WTC11 (cell line): ENCODE measurements at regions not wholly inside any gene's neighbourhood (a gene's known extent, or its start where the extent isn't known, plus 50 kb on each side); places are given as distances from the start of the nearest gene placed in this dataset.
A peak's percentile ranks its signal among the peaks of the same experiment; 100 is the strongest.

Experiments used
- ATAC-seq: fragments of 200-7000 bp; cut with Tn5 transposase; 2 replicates; pipeline ENCODE4 v1.10.0; 2021; ENCODE audit warnings: mild to moderate bottlenecking, moderate library complexity
- CTCF ChIA-PET: fragments of 300-600 bp; sonication (Branson Sonifier 250); formaldehyde crosslinking; loops from one replicate; lab custom pipeline; 2021; ENCODE audit warnings: antibody characterized with exemption; lab: Charles Lee
- POLR2A ChIA-PET: fragments of 350-600 bp; sonication (Branson Sonifier 250); formaldehyde crosslinking; loops from one replicate; lab custom pipeline; 2021; ENCODE audit warnings: antibody characterized with exemption; lab: Charles Lee
- DNase-seq: peaks from one replicate; pipeline ENCODE4 v3.0.0; 2021; ENCODE audit warnings: low spot score
- H3K27ac Mint-ChIP-seq: 2 replicates; pipeline ENCODE4 v1.8.0; 2021; ENCODE audit warnings: mixed read lengths
- H3K27me3 Mint-ChIP-seq: 2 replicates; pipeline ENCODE4 v1.8.0; 2021; ENCODE audit warnings: low read depth, mild to moderate bottlenecking, moderate library complexity, mixed read lengths
- H3K36me3 Mint-ChIP-seq: 2 replicates; pipeline ENCODE4 v1.8.0; 2021; ENCODE audit warnings: mixed read lengths
- H3K4me1 Mint-ChIP-seq: 2 replicates; pipeline ENCODE4 v1.8.0; 2022; ENCODE audit warnings: mixed read lengths
- H3K4me3 Mint-ChIP-seq: 2 replicates; pipeline ENCODE4 v1.8.0; 2021; ENCODE audit warnings: mild to moderate bottlenecking, moderate library complexity, mixed read lengths
- H3K9me3 Mint-ChIP-seq: 2 replicates; pipeline ENCODE4 v1.8.0; 2021; ENCODE audit warnings: mixed read lengths
- CREB1 ChIP-seq: sonication (generic); formaldehyde crosslinking; IDR thresholded peaks from 2 replicates; pipeline ENCODE4 v1.8.0; 2023; ENCODE audit warnings: mild to moderate bottlenecking, missing genetic modification reagents
- ELF4 ChIP-seq: sonication (generic); formaldehyde crosslinking; IDR thresholded peaks from 2 replicates; pipeline ENCODE4 v1.8.1; 2022; ENCODE audit warnings: low read depth, mild to moderate bottlenecking, moderate library complexity, missing genetic modification reagents
- EMX1 ChIP-seq: fragments of 250-450 bp; sonication (Bioruptor Pico); IDR thresholded peaks from 2 replicates; pipeline ENCODE4 v1.8.0; 2021; ENCODE audit warnings: mild to moderate bottlenecking
- ETV6 ChIP-seq: sonication (generic); formaldehyde crosslinking; IDR thresholded peaks from 2 replicates; pipeline ENCODE4 v1.8.1; 2022; ENCODE audit warnings: mild to moderate bottlenecking, missing genetic modification reagents
- FOXJ3 ChIP-seq: sonication (generic); formaldehyde crosslinking; IDR thresholded peaks from 2 replicates; pipeline ENCODE4 v1.9.0; 2021; ENCODE audit warnings: missing genetic modification reagents, mild to moderate bottlenecking, borderline replicate concordance
- FOXP4 ChIP-seq: sonication (generic); formaldehyde crosslinking; IDR thresholded peaks from 2 replicates; pipeline ENCODE4 v1.8.0; 2022; ENCODE audit warnings: mild to moderate bottlenecking, missing genetic modification reagents
- GABPB1 ChIP-seq: sonication (generic); formaldehyde crosslinking; IDR thresholded peaks from 2 replicates; pipeline ENCODE4 v1.8.1; 2023; ENCODE audit warnings: mild to moderate bottlenecking, missing genetic modification reagents
- JAZF1 ChIP-seq: fragments of 250-450 bp; sonication (Bioruptor Pico); IDR thresholded peaks from 2 replicates; pipeline ENCODE4 v1.9.0; 2021; ENCODE audit warnings: moderate library complexity, mild to moderate bottlenecking, inconsistent platforms
- JUN ChIP-seq: sonication (generic); formaldehyde crosslinking; IDR thresholded peaks from 2 replicates; pipeline ENCODE4 v1.8.0; 2023; ENCODE audit warnings: mild to moderate bottlenecking, missing genetic modification reagents
- MAX ChIP-seq: sonication (generic); formaldehyde crosslinking; IDR thresholded peaks from 2 replicates; pipeline ENCODE4 v1.8.0; 2022; ENCODE audit warnings: mild to moderate bottlenecking, missing genetic modification reagents
- MLX ChIP-seq: sonication (generic); formaldehyde crosslinking; IDR thresholded peaks from 2 replicates; pipeline ENCODE4 v1.8.1; 2023; ENCODE audit warnings: mild to moderate bottlenecking, missing genetic modification reagents, moderate library complexity
- MXD4 ChIP-seq: fragments of 250-450 bp; sonication (Bioruptor Pico); IDR thresholded peaks from 2 replicates; pipeline ENCODE4 v1.8.0; 2021; ENCODE audit warnings: mild to moderate bottlenecking, moderate library complexity, borderline replicate concordance
- MYBL2 ChIP-seq: sonication (generic); formaldehyde crosslinking; IDR thresholded peaks from 2 replicates; pipeline ENCODE4 v1.8.1; 2023; ENCODE audit warnings: mild to moderate bottlenecking, moderate library complexity, missing genetic modification reagents
- NFE2L1 ChIP-seq: sonication (generic); formaldehyde crosslinking; IDR thresholded peaks from 2 replicates; pipeline ENCODE4 v1.8.1; 2023; ENCODE audit warnings: missing genetic modification reagents
- NR3C1 ChIP-seq: sonication (generic); formaldehyde crosslinking; conservative IDR thresholded peaks from 2 replicates; pipeline ENCODE4 v1.8.1; 2023; ENCODE audit warnings: low read depth, mild to moderate bottlenecking, missing genetic modification reagents
- OVOL2 ChIP-seq: fragments of 250-450 bp; sonication (Bioruptor Pico); IDR thresholded peaks from 2 replicates; pipeline ENCODE4 v1.9.0; 2021; ENCODE audit warnings: mild to moderate bottlenecking, borderline replicate concordance
- SMAD3 ChIP-seq: sonication (generic); formaldehyde crosslinking; IDR thresholded peaks from 2 replicates; pipeline ENCODE4 v1.8.0; 2022; ENCODE audit warnings: missing genetic modification reagents, mild to moderate bottlenecking, borderline replicate concordance
- SMAD4 ChIP-seq: sonication (generic); formaldehyde crosslinking; IDR thresholded peaks from 2 replicates; pipeline ENCODE4 v1.8.0; 2022; ENCODE audit warnings: mild to moderate bottlenecking, missing genetic modification reagents
- TCF7 ChIP-seq: sonication (generic); formaldehyde crosslinking; IDR thresholded peaks from 2 replicates; pipeline ENCODE4 v1.8.0; 2022; ENCODE audit warnings: mild to moderate bottlenecking, low read depth, missing genetic modification reagents, moderate library complexity
- TEAD1 ChIP-seq: sonication (generic); formaldehyde crosslinking; IDR thresholded peaks from 2 replicates; pipeline ENCODE4 v1.8.0; 2022; ENCODE audit warnings: mild to moderate bottlenecking, missing genetic modification reagents
- TP53 ChIP-seq: sonication (generic); formaldehyde crosslinking; IDR thresholded peaks from 2 replicates; pipeline ENCODE4 v1.8.1; 2023; ENCODE audit warnings: mild to moderate bottlenecking, missing genetic modification reagents
- USF2 ChIP-seq: sonication (generic); formaldehyde crosslinking; IDR thresholded peaks from 2 replicates; pipeline ENCODE4 v1.8.1; 2023; ENCODE audit warnings: mild to moderate bottlenecking, missing genetic modification reagents, moderate library complexity
- TF ChIP-seq, protein P1 (sequence below): fragments of 250-450 bp; sonication (Bioruptor Pico); IDR thresholded peaks from 2 replicates; pipeline ENCODE4 v1.8.0; 2021; ENCODE audit warnings: mild to moderate bottlenecking
- TF ChIP-seq, protein P2 (sequence below): fragments of 250-450 bp; sonication (Bioruptor Pico); IDR thresholded peaks from 2 replicates; pipeline ENCODE4 v1.9.0; 2021; ENCODE audit warnings: mild to moderate bottlenecking, borderline replicate concordance

- no peak for TF ChIP-seq USF2 (CRISPR knock-in tag)
- no peak for TF ChIP-seq NFE2L1 (CRISPR knock-in tag)
- TF ChIP-seq SMAD3 (CRISPR knock-in tag) = no peak
- TF ChIP-seq TCF7 (CRISPR knock-in tag) = no peak
- TF ChIP-seq, protein P1, sequence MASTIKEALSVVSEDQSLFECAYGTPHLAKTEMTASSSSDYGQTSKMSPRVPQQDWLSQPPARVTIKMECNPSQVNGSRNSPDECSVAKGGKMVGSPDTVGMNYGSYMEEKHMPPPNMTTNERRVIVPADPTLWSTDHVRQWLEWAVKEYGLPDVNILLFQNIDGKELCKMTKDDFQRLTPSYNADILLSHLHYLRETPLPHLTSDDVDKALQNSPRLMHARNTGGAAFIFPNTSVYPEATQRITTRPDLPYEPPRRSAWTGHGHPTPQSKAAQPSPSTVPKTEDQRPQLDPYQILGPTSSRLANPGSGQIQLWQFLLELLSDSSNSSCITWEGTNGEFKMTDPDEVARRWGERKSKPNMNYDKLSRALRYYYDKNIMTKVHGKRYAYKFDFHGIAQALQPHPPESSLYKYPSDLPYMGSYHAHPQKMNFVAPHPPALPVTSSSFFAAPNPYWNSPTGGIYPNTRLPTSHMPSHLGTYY = no peak
- TF ChIP-seq MXD4 (CRISPR knock-in tag) = no peak
- no peak for TF ChIP-seq OVOL2
- TF ChIP-seq FOXJ3 (CRISPR knock-in tag) = no peak
- TF ChIP-seq MLX (CRISPR knock-in tag) = no peak
Observed at GRCh38 chr2:164351536-164351935, 269.7 kb downstream of the GRB14 start (continued).

- no peak for DNase-seq
- ChIA-PET CTCF (no interaction called here), POLR2A (no interaction called here)
- Mint-ChIP-seq H3K27me3 (no peaks in the 10 kb centered on the region), H3K27ac (no peak overlapping the region), H3K36me3 (peaks cover 6% of the 10 kb centered on the region; the same call in 1 of the 2 replicates), H3K4me1 (peaks cover 30% of the 10 kb centered on the region), H3K4me3 (peak overlapping the region; percentile 4; the same call in 1 of the 2 replicates), H3K9me3 (peaks cover 10% of the 10 kb centered on the region)
- peak; percentile 77 for ATAC-seq
- TF ChIP-seq MAX (no peak), EMX1 (CRISPR knock-in tag) (no peak), JUN (CRISPR knock-in tag) (no peak), MYBL2 (no peak), CREB1 (CRISPR knock-in tag) (no peak), FOXP4 (no peak), ETV6 (CRISPR knock-in tag) (no peak), GABPB1 (no peak), SMAD4 (CRISPR knock-in tag) (no peak), TP53 (CRISPR knock-in tag) (no peak), NR3C1 (CRISPR knock-in tag) (no peak), ELF4 (CRISPR knock-in tag) (no peak), JAZF1 (CRISPR knock-in tag) (no peak), TEAD1 (CRISPR knock-in tag) (no peak)
- TF ChIP-seq, protein P1 = no peak
- TF ChIP-seq, protein P2, sequence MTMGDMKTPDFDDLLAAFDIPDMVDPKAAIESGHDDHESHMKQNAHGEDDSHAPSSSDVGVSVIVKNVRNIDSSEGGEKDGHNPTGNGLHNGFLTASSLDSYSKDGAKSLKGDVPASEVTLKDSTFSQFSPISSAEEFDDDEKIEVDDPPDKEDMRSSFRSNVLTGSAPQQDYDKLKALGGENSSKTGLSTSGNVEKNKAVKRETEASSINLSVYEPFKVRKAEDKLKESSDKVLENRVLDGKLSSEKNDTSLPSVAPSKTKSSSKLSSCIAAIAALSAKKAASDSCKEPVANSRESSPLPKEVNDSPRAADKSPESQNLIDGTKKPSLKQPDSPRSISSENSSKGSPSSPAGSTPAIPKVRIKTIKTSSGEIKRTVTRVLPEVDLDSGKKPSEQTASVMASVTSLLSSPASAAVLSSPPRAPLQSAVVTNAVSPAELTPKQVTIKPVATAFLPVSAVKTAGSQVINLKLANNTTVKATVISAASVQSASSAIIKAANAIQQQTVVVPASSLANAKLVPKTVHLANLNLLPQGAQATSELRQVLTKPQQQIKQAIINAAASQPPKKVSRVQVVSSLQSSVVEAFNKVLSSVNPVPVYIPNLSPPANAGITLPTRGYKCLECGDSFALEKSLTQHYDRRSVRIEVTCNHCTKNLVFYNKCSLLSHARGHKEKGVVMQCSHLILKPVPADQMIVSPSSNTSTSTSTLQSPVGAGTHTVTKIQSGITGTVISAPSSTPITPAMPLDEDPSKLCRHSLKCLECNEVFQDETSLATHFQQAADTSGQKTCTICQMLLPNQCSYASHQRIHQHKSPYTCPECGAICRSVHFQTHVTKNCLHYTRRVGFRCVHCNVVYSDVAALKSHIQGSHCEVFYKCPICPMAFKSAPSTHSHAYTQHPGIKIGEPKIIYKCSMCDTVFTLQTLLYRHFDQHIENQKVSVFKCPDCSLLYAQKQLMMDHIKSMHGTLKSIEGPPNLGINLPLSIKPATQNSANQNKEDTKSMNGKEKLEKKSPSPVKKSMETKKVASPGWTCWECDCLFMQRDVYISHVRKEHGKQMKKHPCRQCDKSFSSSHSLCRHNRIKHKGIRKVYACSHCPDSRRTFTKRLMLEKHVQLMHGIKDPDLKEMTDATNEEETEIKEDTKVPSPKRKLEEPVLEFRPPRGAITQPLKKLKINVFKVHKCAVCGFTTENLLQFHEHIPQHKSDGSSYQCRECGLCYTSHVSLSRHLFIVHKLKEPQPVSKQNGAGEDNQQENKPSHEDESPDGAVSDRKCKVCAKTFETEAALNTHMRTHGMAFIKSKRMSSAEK = no peak
Observed at GRCh38 chr2:164335947-164336346, 285.3 kb downstream of the GRB14 start.
